PC-3 (cell line): ENCODE measurements at regions not wholly inside any gene's neighbourhood (a gene's known extent, or its start where the extent isn't known, plus 50 kb on each side); places are given as distances from the start of the nearest gene placed in this dataset.

Experiments
- ATAC-seq: fragments of 200-7000 bp; cut with Tn5 transposase; 2 replicates; pipeline ENCODE4 v1.9.1; 2020; ENCODE audit warnings: mild to moderate bottlenecking, moderate library complexity
- BruUV-seq: library from RNA; stranded (reverse); fragments of 400-500 nt; replicated peaks from 2 replicates; lab custom pipeline; 2021; lab: Mats Ljungman, UMichigan
- CTCF ChIA-PET: fragments of 300-600 bp; sonication (Branson Sonifier 250); formaldehyde crosslinking; loops from one replicate; lab custom pipeline; 2022; ENCODE audit warnings: antibody characterized with exemption; lab: Charles Lee
- POLR2A ChIA-PET: fragments of 300-600 bp; sonication (Branson Sonifier 250); formaldehyde crosslinking; loops from one replicate; lab custom pipeline; 2022; ENCODE audit warnings: antibody characterized with exemption; ENCODE audit not compliant: unreplicated experiment; lab: Charles Lee
- DNase-seq: peaks from one replicate; pipeline ENCODE4 v3.0.0-alpha.2; 2015
- H2AFZ ChIP-seq: fragments of 300-600 bp; sonication (generic); 2 replicates; pipeline ENCODE4 v1.6.0; 2016; ENCODE audit warnings: antibody characterized with exemption, low read length
- H3F3A ChIP-seq: fragments of 300-600 bp; sonication (generic); one replicate; pipeline ENCODE4 v1.6.0; 2017; ENCODE audit warnings: antibody characterized with exemption, low read length, control low read depth, mild to moderate bottlenecking; ENCODE audit not compliant: unreplicated experiment
- H3K27ac ChIP-seq: fragments of 300-600 bp; sonication (generic); 2 replicates; pipeline ENCODE4 v1.5.1; 2016; ENCODE audit warnings: mild to moderate bottlenecking, low read length
- H3K27me3 ChIP-seq: fragments of 300-600 bp; sonication (generic); 2 replicates; pipeline ENCODE4 v1.6.1; 2016; ENCODE audit warnings: low read length, mixed read lengths
- H3K36me3 ChIP-seq: fragments of 300-600 bp; sonication (generic); 2 replicates; pipeline ENCODE4 v1.6.1; 2016; ENCODE audit warnings: low read depth, mixed run types, low read length, mixed read lengths
- H3K4me1 ChIP-seq: fragments of 300-600 bp; sonication (generic); 2 replicates; pipeline ENCODE4 v1.5.1; 2016; ENCODE audit warnings: low read length; ENCODE audit not compliant: insufficient read depth
- H3K4me2 ChIP-seq: fragments of 300-600 bp; sonication (generic); 2 replicates; pipeline ENCODE4 v1.6.0; 2016; ENCODE audit warnings: low read length
- H3K4me3 ChIP-seq: fragments of 300-600 bp; sonication (generic); 2 replicates; pipeline ENCODE4 v1.5.1; 2016; ENCODE audit warnings: mild to moderate bottlenecking, low read length, mixed read lengths
- H3K79me2 ChIP-seq: fragments of 300-600 bp; sonication (generic); 2 replicates; pipeline ENCODE4 v1.6.1; 2017; ENCODE audit warnings: low read length, mixed read lengths
- H3K9ac ChIP-seq: fragments of 300-600 bp; sonication (generic); 2 replicates; pipeline ENCODE4 v1.6.0; 2016; ENCODE audit warnings: mild to moderate bottlenecking, low read length
- H3K9me2 ChIP-seq: fragments of 300-600 bp; sonication (generic); replicated peaks from 2 replicates; pipeline ENCODE4 v1.6.1; 2016; ENCODE audit warnings: mixed run types, low read length, mixed read lengths
- H3K9me3 ChIP-seq: fragments of 300-600 bp; sonication (generic); 2 replicates; pipeline ENCODE4 v1.6.1; 2016; ENCODE audit warnings: low read length, mixed read lengths
- H4K20me1 ChIP-seq: fragments of 300-600 bp; sonication (generic); 2 replicates; pipeline ENCODE4 v1.6.1; 2016; ENCODE audit warnings: low read length, mixed read lengths
- EZH2 ChIP-seq: fragments of 300-600 bp; sonication (generic); IDR thresholded peaks from one replicate; pipeline ENCODE4 v1.6.1; 2017; ENCODE audit warnings: antibody characterized with exemption, mild to moderate bottlenecking, low read length; ENCODE audit not compliant: unreplicated experiment
- EZH2phosphoT487 ChIP-seq: fragments of 300-600 bp; sonication (generic); IDR thresholded peaks from 2 replicates; pipeline ENCODE4 v1.6.1; 2018; ENCODE audit warnings: mild to moderate bottlenecking, antibody characterized with exemption, low read length, borderline replicate concordance
- intact Hi-C: fragments of 100-400 bp; cut with micrococcal nuclease; formaldehyde crosslinking; loops from 2 replicates; pipeline ENCODE4 v1.9.0; 2023
- TF ChIP-seq, protein P1 (sequence below): fragments of 300-600 bp; sonication (generic); conservative IDR thresholded peaks from 2 replicates; pipeline ENCODE4 v1.5.1; 2017; ENCODE audit warnings: antibody characterized with exemption, low read depth, mild to moderate bottlenecking, low read length

DNA sequence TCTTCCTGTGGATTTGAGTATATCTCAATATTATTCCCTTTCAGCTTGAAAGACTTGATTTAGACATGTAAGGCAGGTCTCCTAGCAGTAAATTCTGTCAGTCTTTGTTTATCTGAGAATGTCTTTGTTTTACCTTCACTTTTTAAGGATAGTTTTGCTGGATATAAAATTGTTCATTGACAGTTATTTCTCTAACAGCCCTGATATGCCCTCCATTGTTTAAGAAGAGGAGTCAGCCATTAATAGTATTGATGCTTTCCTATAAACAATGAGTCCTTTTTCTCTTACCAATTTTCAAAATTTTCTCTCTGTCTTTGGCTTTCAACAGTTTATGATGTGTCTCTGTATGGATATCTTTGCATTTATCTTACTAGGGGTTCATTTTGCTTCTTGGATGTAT is 163.5 kb upstream of the ANKRD55 start:
- Histone ChIP-seq H3K9me3 (no peaks in the 10 kb centered on the region), H3K4me2 (no peak overlapping the region), H3K9ac (no peak overlapping the region), H3K4me1 (no peaks in the 10 kb centered on the region), H3K36me3 (no peaks in the 10 kb centered on the region), H3K4me3 (no peak overlapping the region), H4K20me1 (no peaks in the 10 kb centered on the region), H3K9me2 (no peaks in the 10 kb centered on the region), H3K27ac (no peak overlapping the region), H3K27me3 (no peaks in the 10 kb centered on the region), H3F3A (no peaks in the 10 kb centered on the region), H2AFZ (no peak overlapping the region), H3K79me2 (no peaks in the 10 kb centered on the region)
- ChIA-PET CTCF (no interaction called here), POLR2A (no interaction called here)
- TF ChIP-seq EZH2 = no peak
- TF ChIP-seq, protein P1, sequence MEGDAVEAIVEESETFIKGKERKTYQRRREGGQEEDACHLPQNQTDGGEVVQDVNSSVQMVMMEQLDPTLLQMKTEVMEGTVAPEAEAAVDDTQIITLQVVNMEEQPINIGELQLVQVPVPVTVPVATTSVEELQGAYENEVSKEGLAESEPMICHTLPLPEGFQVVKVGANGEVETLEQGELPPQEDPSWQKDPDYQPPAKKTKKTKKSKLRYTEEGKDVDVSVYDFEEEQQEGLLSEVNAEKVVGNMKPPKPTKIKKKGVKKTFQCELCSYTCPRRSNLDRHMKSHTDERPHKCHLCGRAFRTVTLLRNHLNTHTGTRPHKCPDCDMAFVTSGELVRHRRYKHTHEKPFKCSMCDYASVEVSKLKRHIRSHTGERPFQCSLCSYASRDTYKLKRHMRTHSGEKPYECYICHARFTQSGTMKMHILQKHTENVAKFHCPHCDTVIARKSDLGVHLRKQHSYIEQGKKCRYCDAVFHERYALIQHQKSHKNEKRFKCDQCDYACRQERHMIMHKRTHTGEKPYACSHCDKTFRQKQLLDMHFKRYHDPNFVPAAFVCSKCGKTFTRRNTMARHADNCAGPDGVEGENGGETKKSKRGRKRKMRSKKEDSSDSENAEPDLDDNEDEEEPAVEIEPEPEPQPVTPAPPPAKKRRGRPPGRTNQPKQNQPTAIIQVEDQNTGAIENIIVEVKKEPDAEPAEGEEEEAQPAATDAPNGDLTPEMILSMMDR = no peak
- no peak for TF ChIP-seq EZH2phosphoT487
- no TSS peak for BruUV-seq
- intact Hi-C loops = no loop called here
- ATAC-seq (no peak), DNase-seq (no peak)

DNA sequence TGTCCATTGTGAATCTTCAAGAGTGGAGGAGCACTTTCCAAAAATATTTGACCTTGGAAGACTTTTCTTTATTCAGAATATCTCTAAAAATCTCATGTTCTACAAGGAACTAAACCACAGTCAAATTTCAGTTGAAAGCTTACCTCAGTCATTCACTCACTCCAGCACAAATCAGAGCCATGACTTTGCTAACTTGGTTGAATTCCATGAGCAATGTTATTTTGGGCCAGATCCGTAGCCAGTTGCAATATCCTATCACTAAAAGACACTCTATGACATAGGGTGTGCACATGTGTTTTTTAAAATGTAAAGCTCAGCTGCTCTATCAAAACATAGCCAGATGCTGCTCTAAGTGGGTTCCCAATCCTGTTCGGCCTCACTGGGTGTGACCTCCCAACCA is 156.1 kb upstream of the ANKRD55 start:
- no peak overlapping the region for H3K4me3 ChIP-seq
- TF ChIP-seq EZH2phosphoT487 (no peak), EZH2 (no peak)
- TF ChIP-seq, protein P1 = no peak
- no peak overlapping the region for H2AFZ ChIP-seq
- H3K4me2 ChIP-seq = no peak overlapping the region
- no peaks in the 10 kb centered on the region for H3K9me3 ChIP-seq
- H3K9ac ChIP-seq = no peak overlapping the region
- intact Hi-C loops = no loop called here
- ChIA-PET CTCF (no interaction called here), POLR2A (no interaction called here)
- H3K79me2 ChIP-seq = no peaks in the 10 kb centered on the region
- DNase-seq = no peak
- H3F3A ChIP-seq = no peaks in the 10 kb centered on the region
- no peak overlapping the region for H3K27ac ChIP-seq
- no TSS peak for BruUV-seq
- no peaks in the 10 kb centered on the region for H4K20me1 ChIP-seq
- ATAC-seq = no peak
- no peaks in the 10 kb centered on the region for H3K4me1 ChIP-seq
- no peaks in the 10 kb centered on the region for H3K27me3 ChIP-seq
- no peaks in the 10 kb centered on the region for H3K9me2 ChIP-seq
- no peaks in the 10 kb centered on the region for H3K36me3 ChIP-seq

DNA sequence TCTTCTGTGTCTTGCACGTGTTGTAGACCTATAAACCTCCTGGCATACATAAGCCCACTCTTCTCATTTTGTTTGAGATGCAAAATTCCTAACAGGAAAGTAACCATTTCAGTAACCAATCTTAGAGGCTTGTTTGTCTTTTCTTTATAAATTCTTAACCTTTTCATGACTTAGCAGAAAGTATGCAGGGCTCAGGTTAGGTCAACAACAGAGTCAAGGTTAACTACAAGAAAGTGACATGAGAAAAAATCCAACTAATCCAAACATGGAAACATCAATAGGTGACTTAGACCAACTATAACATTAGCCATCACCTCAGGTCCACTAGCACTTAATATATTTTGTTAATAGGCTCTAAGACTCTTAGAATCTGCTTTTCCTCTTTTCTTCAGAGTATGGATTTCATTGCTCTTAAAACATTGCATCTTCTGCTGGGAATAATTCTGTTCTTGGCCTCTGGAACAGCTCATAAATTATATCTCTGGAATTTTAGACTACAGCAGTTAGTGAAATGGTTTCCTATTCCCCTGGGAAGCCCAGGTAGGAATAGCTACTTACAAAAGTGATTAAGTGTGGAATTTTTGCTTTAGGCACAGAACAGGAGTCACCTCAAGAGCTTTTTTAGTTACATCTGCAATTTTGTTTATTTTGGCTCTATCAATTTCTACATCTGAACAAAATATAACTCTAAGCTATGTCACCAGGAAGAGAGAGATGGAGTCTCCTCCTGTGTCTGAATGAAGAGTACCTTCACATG is 155.3 kb upstream of the ANKRD55 start:
- Histone ChIP-seq H3K36me3 (no peaks in the 10 kb centered on the region), H3K4me3 (no peak overlapping the region), H3K79me2 (no peaks in the 10 kb centered on the region), H3K9me3 (no peaks in the 10 kb centered on the region), H3K27ac (no peak overlapping the region), H3K27me3 (no peaks in the 10 kb centered on the region), H2AFZ (no peak overlapping the region), H3K4me1 (no peaks in the 10 kb centered on the region), H3K9ac (no peak overlapping the region), H3K4me2 (no peak overlapping the region), H3K9me2 (no peaks in the 10 kb centered on the region), H4K20me1 (no peaks in the 10 kb centered on the region), H3F3A (no peaks in the 10 kb centered on the region)
- intact Hi-C loops = no loop called here
- TF ChIP-seq EZH2phosphoT487 = no peak
- no peak for TF ChIP-seq EZH2
- TF ChIP-seq, protein P1 = no peak
- no peak for ATAC-seq
- BruUV-seq = no TSS peak
- POLR2A ChIA-PET = no interaction called here
- CTCF ChIA-PET = no interaction called here
- DNase-seq = no peak
